ENCODE measurements at regions not wholly inside any gene's neighbourhood (a gene's known extent, or its start where the extent isn't known, plus 50 kb on each side); places are given as distances from the start of the nearest gene placed in this dataset.

DNA sequence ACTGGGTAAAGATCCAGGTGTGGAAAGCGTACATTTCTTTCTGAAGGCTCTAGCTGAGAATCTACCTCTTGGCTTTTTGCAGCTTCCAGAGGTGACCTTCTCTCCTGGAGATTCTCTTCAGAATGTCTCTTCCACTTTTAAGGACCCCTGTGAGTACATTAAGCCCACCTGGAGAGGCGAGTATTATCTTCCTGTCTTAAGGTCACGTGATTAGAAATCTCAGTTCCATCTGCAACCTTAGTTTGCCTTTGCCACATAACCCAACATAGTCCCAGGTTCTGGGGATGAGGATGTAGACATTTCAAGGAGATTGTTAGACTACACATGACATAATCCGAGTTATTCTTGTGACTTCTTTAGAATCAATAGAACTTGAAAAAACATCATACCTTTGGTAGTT lies 665.5 kb upstream of the POM121L12 start:
- H3K56ac ChIP-seq (ENCODE audit: extremely low read depth, insufficient read depth, low read length) = no peak overlapping the region
- no peak overlapping the region for H3K4ac ChIP-seq (ENCODE audit: low read depth, low read length)
- in situ Hi-C loops (cut with MboI; ENCODE audit: low sequenced_read_pairs) (no loop called here), intact Hi-C loops (cut with micrococcal nuclease) (no loop called here), dilution Hi-C loops (cut with HindIII; ENCODE audit: low sequenced_read_pairs, unreplicated experiment) (no loop called here)
- no peak overlapping the region for H3K23ac ChIP-seq (ENCODE audit: low read depth, low read length)
- no peak overlapping the region for H4K5ac ChIP-seq (ENCODE audit: low read depth, low read length)
- no peak for ATAC-seq (ENCODE audit: low read depth)
- H3K4me2 ChIP-seq (ENCODE audit: low read depth, low read length) = no peak overlapping the region
- no peak overlapping the region for H3K14ac ChIP-seq (replicated peaks; ENCODE audit: low read depth, low read length)
- no peak overlapping the region for H2BK5ac ChIP-seq (ENCODE audit: low read depth, low read length, poor library complexity, severe bottlenecking)
- H3K9me1 ChIP-seq (ENCODE audit: insufficient read depth, low read length) = no peaks in the 10 kb centered on the region
- TF ChIP-seq, protein P1, sequence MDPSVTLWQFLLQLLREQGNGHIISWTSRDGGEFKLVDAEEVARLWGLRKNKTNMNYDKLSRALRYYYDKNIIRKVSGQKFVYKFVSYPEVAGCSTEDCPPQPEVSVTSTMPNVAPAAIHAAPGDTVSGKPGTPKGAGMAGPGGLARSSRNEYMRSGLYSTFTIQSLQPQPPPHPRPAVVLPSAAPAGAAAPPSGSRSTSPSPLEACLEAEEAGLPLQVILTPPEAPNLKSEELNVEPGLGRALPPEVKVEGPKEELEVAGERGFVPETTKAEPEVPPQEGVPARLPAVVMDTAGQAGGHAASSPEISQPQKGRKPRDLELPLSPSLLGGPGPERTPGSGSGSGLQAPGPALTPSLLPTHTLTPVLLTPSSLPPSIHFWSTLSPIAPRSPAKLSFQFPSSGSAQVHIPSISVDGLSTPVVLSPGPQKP (IDR thresholded peaks at IDR 0.05; ENCODE audit: borderline replicate concordance, low read depth, low read length) = no peak
- no peak for TF ChIP-seq RFX5 (IDR thresholded peaks at IDR 0.05; ENCODE audit: low read depth, low read length)
- H3K27ac ChIP-seq (ENCODE audit: insufficient read depth, low read length) = no peak overlapping the region
- no peaks in the 10 kb centered on the region for H3K27me3 ChIP-seq (ENCODE audit: control insufficient read depth, insufficient read depth, low read length)
- no peaks in the 10 kb centered on the region for H4K20me1 ChIP-seq (ENCODE audit: insufficient read depth, low read length)
- H3K36me3 ChIP-seq (ENCODE audit: control insufficient read depth, insufficient read depth, low read length) = no peaks in the 10 kb centered on the region
- no peak overlapping the region for H3K9ac ChIP-seq (ENCODE audit: low read depth, low read length)
- no peak overlapping the region for H2BK15ac ChIP-seq (ENCODE audit: low read depth, low read length)
- H3K4me3 ChIP-seq (ENCODE audit: insufficient read depth, low read depth, low read length) = no peak overlapping the region
- CTCF ChIA-PET = no interaction called here
- no peaks in the 10 kb centered on the region for H3K79me1 ChIP-seq (ENCODE audit: low read depth in 1 of 2, low read length in 2 of 2)
- H4K91ac ChIP-seq (ENCODE audit: insufficient read depth, low read depth, low read length) = no peak overlapping the region
- H2BK120ac ChIP-seq (ENCODE audit: low read depth, low read length) = no peak overlapping the region
- H3K4me1 ChIP-seq (ENCODE audit: control insufficient read depth, insufficient read depth, low read length) = no peaks in the 10 kb centered on the region
- POLR2A ChIA-PET (ENCODE audit: unreplicated experiment) = no interaction called here
- no peak overlapping the region for H2AK9ac ChIP-seq (replicated peaks; ENCODE audit: low read depth, low read length, poor library complexity)
- H3K18ac ChIP-seq (ENCODE audit: low read depth, low read length) = no peak overlapping the region
- no peak for DNase-seq
- no peak overlapping the region for H2AK5ac ChIP-seq (ENCODE audit: low read depth, low read length)
- no peak overlapping the region for H4K8ac ChIP-seq (ENCODE audit: low read depth in 2 of 2, low read length in 2 of 2)
- H2BK20ac ChIP-seq (ENCODE audit: low read depth, low read length) = no peak overlapping the region
- H2AFZ ChIP-seq (replicated peaks; ENCODE audit: low read length, poor library complexity) = no peak overlapping the region
- peaks cover 12% of the 10 kb centered on the region for H3K9me3 ChIP-seq (ENCODE audit: control insufficient read depth, insufficient read depth, low read length)
- no CpG with 5 or more reads among the region's 4 CpGs for WGBS, 2 experiments (ENCODE audit: extremely low coverage in 2 of 2, insufficient read length in 1 of 2)
- BruUV-seq (replicated peaks) = no TSS peak
